ENCODE measurements at regions not wholly inside any gene's neighbourhood (a gene's known extent, or its start where the extent isn't known, plus 50 kb on each side); places are given as distances from the start of the nearest gene placed in this dataset.
"Not testable (repeated sequence)": the region's sequence is repeated elsewhere in the genome, so short reads cannot be mapped to it uniquely, and the experiment has no call there.

DNA sequence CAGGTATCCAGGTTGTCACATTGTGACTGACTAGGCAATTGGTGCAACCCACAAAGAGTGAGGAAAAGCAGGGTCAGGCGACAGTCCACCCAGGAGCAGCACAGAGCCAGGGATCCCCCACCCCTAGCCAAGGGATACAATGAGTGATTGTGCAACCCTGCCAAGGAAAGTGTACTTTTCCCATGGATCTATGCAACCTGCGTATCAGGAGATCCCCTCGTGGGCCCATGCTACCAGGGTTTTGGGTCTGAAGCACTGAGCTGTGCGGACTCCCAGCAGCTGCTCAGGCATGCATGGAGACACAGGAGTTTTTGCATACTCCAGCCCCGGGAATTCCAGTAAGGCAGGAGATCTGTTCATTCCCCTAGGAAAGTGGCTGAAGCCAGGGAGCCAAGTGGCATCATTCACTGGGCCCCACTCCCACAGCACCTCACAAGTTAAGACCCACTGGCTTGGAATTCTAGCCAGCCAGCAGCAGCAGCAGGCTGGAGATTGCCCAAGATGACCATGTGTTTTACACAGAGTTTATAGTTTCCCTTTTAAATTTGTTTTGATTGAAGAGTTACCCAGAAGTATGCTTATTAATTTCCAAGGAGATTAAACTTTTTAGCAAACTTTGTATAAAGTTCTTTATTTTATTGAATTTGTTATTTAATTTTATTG lies 136.0 kb downstream of the LTN1 start:
- Histone ChIP-seq H2AFZ (ENCODE audit: low read depth, low read length) (no peak overlapping the region), H2BK15ac (ENCODE audit: low read depth, poor library complexity, severe bottlenecking) (no peak overlapping the region), H3K9me3 (ENCODE audit: control insufficient read depth, low read length) (peaks cover 3% of the 10 kb centered on the region), H3K27me3 (ENCODE audit: control insufficient read depth in 1 of 2, insufficient read depth in 1 of 2, low read length in 2 of 2) (no peaks in the 10 kb centered on the region), H2BK5ac (ENCODE audit: low read depth, low read length, poor library complexity, severe bottlenecking) (no peak overlapping the region), H3K9ac (ENCODE audit: low read length) (no peak overlapping the region), H3K23ac (ENCODE audit: low read length in 2 of 2) (no peak overlapping the region), H4K8ac (ENCODE audit: low read length) (no peak overlapping the region), H3K4me1 (ENCODE audit: control insufficient read depth, insufficient read depth, low read depth, low read length) (peaks cover 5% of the 10 kb centered on the region), H2BK12ac (ENCODE audit: low read length in 2 of 2) (no peak overlapping the region), H3K79me1 (replicated peaks; ENCODE audit: low read length, poor library complexity, severe bottlenecking) (no peaks in the 10 kb centered on the region), H3K14ac (ENCODE audit: low read length in 2 of 2) (peak overlapping the region in 1 of 2 experiments; percentile 44), H3K27ac (ENCODE audit: low read length, poor library complexity, severe bottlenecking) (peak overlapping the region; percentile 52), H3K4ac (ENCODE audit: low read depth in 1 of 2, low read length in 2 of 2) (no peak overlapping the region), H2AK5ac (ENCODE audit: low read length, severe bottlenecking) (no peak overlapping the region), H4K91ac (ENCODE audit: low read length) (no peak overlapping the region), H3K36me3 (ENCODE audit: control insufficient read depth in 1 of 2, insufficient read depth in 2 of 2, low read depth in 1 of 2, low read length in 2 of 2) (no peaks in the 10 kb centered on the region), H3K18ac (ENCODE audit: low read depth in 1 of 2, low read length in 2 of 2) (no peak overlapping the region), H2BK120ac (ENCODE audit: low read depth, low read length) (no peak overlapping the region), H3K4me3 (ENCODE audit: insufficient read depth in 1 of 2, low read depth in 1 of 2, low read length in 2 of 2) (no peak overlapping the region), H3K4me2 (ENCODE audit: low read length, poor library complexity, severe bottlenecking) (no peak overlapping the region)
- 75% methylated on average over 5 of the region's 5 CpGs for WGBS
- DNase-seq: no peak

DNA sequence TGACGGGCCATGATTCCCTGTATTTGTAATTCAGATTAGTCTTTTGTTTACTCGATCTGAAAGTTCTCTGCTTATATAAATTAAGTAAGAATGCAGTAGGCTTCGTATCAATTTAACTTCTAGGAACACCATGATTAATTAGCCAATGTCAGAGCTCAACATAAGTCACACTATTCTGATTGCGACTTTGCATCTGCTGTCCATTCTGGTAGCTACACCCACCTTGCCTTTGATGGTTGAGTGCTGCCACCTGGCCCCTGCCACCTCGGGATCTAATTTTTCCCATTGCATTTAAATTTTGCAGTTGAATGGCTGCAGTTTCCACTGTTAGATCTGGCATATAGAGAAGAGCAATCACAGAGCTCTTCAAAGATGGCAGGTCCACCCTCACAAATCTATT lies 140.0 kb downstream of the LTN1 start:
- no peaks in the 10 kb centered on the region for H3K36me3 ChIP-seq (ENCODE audit: control insufficient read depth in 1 of 2, insufficient read depth in 2 of 2, low read depth in 1 of 2, low read length in 2 of 2)
- no peak overlapping the region for H3K14ac ChIP-seq (ENCODE audit: low read length in 2 of 2)
- peaks cover 3% of the 10 kb centered on the region for H3K9me3 ChIP-seq (ENCODE audit: control insufficient read depth, low read length)
- H3K27ac ChIP-seq (ENCODE audit: low read length, poor library complexity, severe bottlenecking): no peak overlapping the region
- H2BK5ac ChIP-seq (ENCODE audit: low read depth, low read length, poor library complexity, severe bottlenecking): no peak overlapping the region
- peaks cover 7% of the 10 kb centered on the region for H3K4me1 ChIP-seq (ENCODE audit: control insufficient read depth, insufficient read depth, low read depth, low read length)
- no peak overlapping the region for H2BK120ac ChIP-seq (ENCODE audit: low read depth, low read length)
- no peak overlapping the region for H3K4ac ChIP-seq (ENCODE audit: low read depth in 1 of 2, low read length in 2 of 2)
- H3K4me2 ChIP-seq (ENCODE audit: low read length, poor library complexity, severe bottlenecking): no peak overlapping the region
- 86% methylated on average over 5 of the region's 5 CpGs for WGBS
- no peak overlapping the region for H3K18ac ChIP-seq (ENCODE audit: low read depth in 1 of 2, low read length in 2 of 2)
- H3K23ac ChIP-seq (ENCODE audit: low read length in 2 of 2): no peak overlapping the region
- H3K4me3 ChIP-seq (ENCODE audit: insufficient read depth in 1 of 2, low read depth in 1 of 2, low read length in 2 of 2): no peak overlapping the region
- no peak overlapping the region for H2BK12ac ChIP-seq (ENCODE audit: low read length in 2 of 2)
- no peak overlapping the region for H2AFZ ChIP-seq (ENCODE audit: low read depth, low read length)
- no peak overlapping the region for H4K8ac ChIP-seq (ENCODE audit: low read length)
- no peak overlapping the region for H2BK15ac ChIP-seq (ENCODE audit: low read depth, poor library complexity, severe bottlenecking)
- no peak for DNase-seq
- H4K91ac ChIP-seq (ENCODE audit: low read length): no peak overlapping the region
- no peaks in the 10 kb centered on the region for H3K27me3 ChIP-seq (ENCODE audit: control insufficient read depth in 1 of 2, insufficient read depth in 1 of 2, low read length in 2 of 2)
- no peak overlapping the region for H2AK5ac ChIP-seq (ENCODE audit: low read length, severe bottlenecking)
- no peak overlapping the region for H3K9ac ChIP-seq (ENCODE audit: low read length)
- H3K79me1 ChIP-seq (replicated peaks; ENCODE audit: low read length, poor library complexity, severe bottlenecking): no peaks in the 10 kb centered on the region

DNA sequence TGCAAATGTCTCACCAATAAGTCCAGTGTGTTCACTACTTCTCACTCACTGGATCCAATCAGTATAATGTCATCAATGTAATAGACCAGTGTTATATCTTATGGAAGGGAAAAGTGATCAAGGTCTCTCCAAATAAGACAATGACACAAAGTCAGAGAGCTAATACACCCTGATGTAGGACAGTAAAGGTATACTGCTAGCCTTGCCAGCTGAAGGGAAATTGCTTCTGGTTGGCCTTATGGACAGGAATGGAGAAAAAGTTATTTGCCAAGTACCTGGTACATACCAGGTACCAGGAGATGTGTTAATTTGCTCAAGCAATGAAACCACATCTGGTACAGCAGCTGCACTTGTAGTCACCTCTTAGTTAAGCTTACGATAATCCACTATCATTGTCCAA lies 141.0 kb downstream of the LTN1 start:
- no peak overlapping the region for H3K23ac ChIP-seq (ENCODE audit: low read length in 2 of 2)
- H3K27me3 ChIP-seq (ENCODE audit: control insufficient read depth in 1 of 2, insufficient read depth in 1 of 2, low read length in 2 of 2): no peaks in the 10 kb centered on the region
- H3K4me2 ChIP-seq (ENCODE audit: low read length, poor library complexity, severe bottlenecking): no peak overlapping the region
- peaks cover 4% of the 10 kb centered on the region for H3K4me1 ChIP-seq (ENCODE audit: control insufficient read depth, insufficient read depth, low read depth, low read length)
- H2BK120ac ChIP-seq (ENCODE audit: low read depth, low read length): no peak overlapping the region
- H2BK15ac ChIP-seq (ENCODE audit: low read depth, poor library complexity, severe bottlenecking): no peak overlapping the region
- H4K91ac ChIP-seq (ENCODE audit: low read length): no peak overlapping the region
- no peak overlapping the region for H3K18ac ChIP-seq (ENCODE audit: low read depth in 1 of 2, low read length in 2 of 2)
- no peak overlapping the region for H2BK12ac ChIP-seq (ENCODE audit: low read length in 2 of 2)
- no peak overlapping the region for H3K14ac ChIP-seq (ENCODE audit: low read length in 2 of 2)
- H3K4me3 ChIP-seq (ENCODE audit: insufficient read depth in 1 of 2, low read depth in 1 of 2, low read length in 2 of 2): no peak overlapping the region
- H2AFZ ChIP-seq (ENCODE audit: low read depth, low read length): no peak overlapping the region
- WGBS: 100% methylated on average over 1 of the region's 1 CpG
- H3K9ac ChIP-seq (ENCODE audit: low read length): no peak overlapping the region
- H3K79me1 ChIP-seq (replicated peaks; ENCODE audit: low read length, poor library complexity, severe bottlenecking): no peaks in the 10 kb centered on the region
- no peak overlapping the region for H2AK5ac ChIP-seq (ENCODE audit: low read length, severe bottlenecking)
- no peak overlapping the region for H3K27ac ChIP-seq (ENCODE audit: low read length, poor library complexity, severe bottlenecking)
- peaks cover 3% of the 10 kb centered on the region for H3K9me3 ChIP-seq (ENCODE audit: control insufficient read depth, low read length)
- DNase-seq: no peak
- no peak overlapping the region for H3K4ac ChIP-seq (ENCODE audit: low read depth in 1 of 2, low read length in 2 of 2)
- no peak overlapping the region for H2BK5ac ChIP-seq (ENCODE audit: low read depth, low read length, poor library complexity, severe bottlenecking)
- H3K36me3 ChIP-seq (ENCODE audit: control insufficient read depth in 1 of 2, insufficient read depth in 2 of 2, low read depth in 1 of 2, low read length in 2 of 2): no peaks in the 10 kb centered on the region
- no peak overlapping the region for H4K8ac ChIP-seq (ENCODE audit: low read length)

DNA sequence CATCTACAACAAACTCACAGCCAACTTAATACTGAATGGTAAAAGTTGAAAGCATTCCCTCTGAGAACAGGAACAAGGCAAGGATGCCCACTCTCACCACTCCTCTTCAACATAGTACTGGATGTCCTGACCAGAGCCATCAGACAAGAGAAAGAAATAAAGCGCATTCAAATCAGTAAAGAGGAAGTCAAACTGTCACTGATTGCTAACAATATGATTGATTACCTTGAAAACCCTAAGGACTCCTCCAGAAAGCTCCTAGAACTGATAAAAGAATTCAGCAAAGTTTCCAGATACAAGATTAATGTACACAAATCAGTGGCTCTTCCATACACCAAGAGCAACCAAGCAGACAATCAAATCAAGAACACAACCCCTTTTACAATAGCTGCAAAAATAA lies 153.4 kb downstream of the LTN1 start:
- H4K8ac ChIP-seq (ENCODE audit: low read length); H4K91ac ChIP-seq (ENCODE audit: low read length); H2AFZ ChIP-seq (ENCODE audit: low read depth, low read length); H3K9me3 ChIP-seq (ENCODE audit: control insufficient read depth, low read length); H2BK12ac ChIP-seq (ENCODE audit: low read length in 2 of 2); H3K23ac ChIP-seq (ENCODE audit: low read length in 2 of 2); H3K14ac ChIP-seq (ENCODE audit: low read length in 2 of 2); H3K27me3 ChIP-seq (ENCODE audit: control insufficient read depth in 1 of 2, insufficient read depth in 1 of 2, low read length in 2 of 2); DNase-seq; H2BK5ac ChIP-seq (ENCODE audit: low read depth, low read length, poor library complexity, severe bottlenecking); H3K9ac ChIP-seq (ENCODE audit: low read length); H3K27ac ChIP-seq (ENCODE audit: low read length, poor library complexity, severe bottlenecking); H3K36me3 ChIP-seq (ENCODE audit: control insufficient read depth in 1 of 2, insufficient read depth in 2 of 2, low read depth in 1 of 2, low read length in 2 of 2); H2BK15ac ChIP-seq (ENCODE audit: low read depth, poor library complexity, severe bottlenecking); H2BK120ac ChIP-seq (ENCODE audit: low read depth, low read length); H3K4ac ChIP-seq (ENCODE audit: low read depth in 1 of 2, low read length in 2 of 2); H3K79me1 ChIP-seq (replicated peaks; ENCODE audit: low read length, poor library complexity, severe bottlenecking); H3K4me2 ChIP-seq (ENCODE audit: low read length, poor library complexity, severe bottlenecking); H2AK5ac ChIP-seq (ENCODE audit: low read length, severe bottlenecking); H3K4me1 ChIP-seq (ENCODE audit: control insufficient read depth, insufficient read depth, low read depth, low read length); H3K18ac ChIP-seq (ENCODE audit: low read depth in 1 of 2, low read length in 2 of 2); H3K4me3 ChIP-seq (ENCODE audit: insufficient read depth in 1 of 2, low read depth in 1 of 2, low read length in 2 of 2): not testable (repeated sequence)
- 83% methylated on average over 1 of the region's 1 CpG for WGBS
